NCI-H748 treated with DMSO at 0.1 percent for 48 hours (cell line): ENCODE measurements at regions not wholly inside any gene's neighbourhood (a gene's known extent, or its start where the extent isn't known, plus 50 kb on each side); places are given as distances from the start of the nearest gene placed in this dataset.
"Not testable (repeated sequence)": the region's sequence is repeated elsewhere in the genome, so short reads cannot be mapped to it uniquely, and the experiment has no call there.

Experiments used
- DNase-seq: peaks from one replicate; lab custom pipeline; 2025; lab: John Stamatoyannopoulos, UW

- no peak for DNase-seq
Measured at GRCh38 chr12:58009405-58010195, 68.2 kb downstream of the ATP23 start.

- DNase-seq = no peak
Measured at GRCh38 chr12:58011676-58012075, 70.3 kb downstream of the ATP23 start.

GRCh38 chr12:58022379-58023020 lies 81.1 kb downstream of the ATP23 start:
- not testable (repeated sequence) for DNase-seq

DNA sequence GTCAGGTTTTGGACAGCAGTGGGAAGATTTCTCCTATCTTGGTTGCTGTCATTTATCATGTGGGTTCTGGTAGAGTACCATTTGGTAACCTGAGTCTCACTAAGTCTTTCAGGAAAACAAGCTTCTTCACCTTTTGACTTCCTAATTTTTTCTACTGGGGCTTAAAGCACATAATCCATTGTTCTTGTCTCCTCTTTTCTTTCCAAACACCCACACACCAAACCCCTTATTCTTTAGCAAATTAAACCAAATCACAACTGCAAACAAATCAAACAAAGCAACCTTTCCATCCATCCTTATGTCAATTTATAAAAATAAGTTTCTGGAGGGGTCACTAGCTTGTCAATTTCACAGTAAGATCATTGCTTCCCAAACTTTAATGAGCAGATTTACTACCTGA lies 84.1 kb downstream of the ATP23 start:
- DNase-seq = no peak

DNA sequence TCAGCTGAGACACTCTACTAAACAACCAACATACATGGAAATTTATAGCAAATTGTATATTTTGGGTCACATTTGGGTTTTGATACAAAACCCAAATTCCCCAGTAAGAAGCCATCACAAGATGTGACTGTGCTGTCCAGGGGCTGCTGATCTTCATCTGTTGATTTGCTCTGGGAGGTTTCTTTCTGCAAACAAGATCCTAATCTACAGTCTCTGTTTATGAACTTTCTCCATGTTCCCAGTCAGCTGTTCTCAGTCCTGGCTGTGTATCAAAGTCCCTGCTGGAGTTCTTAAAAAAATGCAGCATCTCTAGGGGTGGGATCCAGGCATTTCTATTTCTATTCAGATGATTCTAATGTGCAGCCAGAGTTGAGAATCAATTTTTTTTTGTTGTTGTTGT lies 85.1 kb downstream of the ATP23 start:
- no peak for DNase-seq

GRCh38 chr12:58026897-58027891 lies 85.8 kb downstream of the ATP23 start:
- no peak for DNase-seq

DNA sequence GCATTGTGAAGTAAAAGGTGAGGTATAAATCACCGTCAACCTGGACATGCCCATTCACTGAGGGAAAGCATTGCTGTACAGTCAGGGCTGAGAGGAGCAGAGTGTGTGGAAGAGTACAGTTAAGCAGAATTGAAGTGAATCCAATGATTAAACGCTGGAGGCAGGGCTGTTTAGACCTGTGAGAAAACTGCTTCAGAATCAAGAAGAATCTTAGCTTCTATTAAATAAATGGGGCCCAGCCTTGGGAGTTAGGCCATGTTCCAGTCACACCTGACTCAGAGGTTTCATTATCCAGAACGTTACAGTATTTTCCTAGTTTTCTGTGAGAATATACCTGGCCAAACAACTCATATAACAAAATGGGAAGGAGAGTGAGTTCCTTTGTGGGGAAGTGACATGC lies 86.9 kb downstream of the ATP23 start:
- DNase-seq = no peak

GRCh38 chr12:58029260-58029659 lies 87.9 kb downstream of the ATP23 start:
- no peak for DNase-seq

- no peak for DNase-seq
Measured at GRCh38 chr12:58030566-58031279, 89.4 kb downstream of the ATP23 start.

DNA sequence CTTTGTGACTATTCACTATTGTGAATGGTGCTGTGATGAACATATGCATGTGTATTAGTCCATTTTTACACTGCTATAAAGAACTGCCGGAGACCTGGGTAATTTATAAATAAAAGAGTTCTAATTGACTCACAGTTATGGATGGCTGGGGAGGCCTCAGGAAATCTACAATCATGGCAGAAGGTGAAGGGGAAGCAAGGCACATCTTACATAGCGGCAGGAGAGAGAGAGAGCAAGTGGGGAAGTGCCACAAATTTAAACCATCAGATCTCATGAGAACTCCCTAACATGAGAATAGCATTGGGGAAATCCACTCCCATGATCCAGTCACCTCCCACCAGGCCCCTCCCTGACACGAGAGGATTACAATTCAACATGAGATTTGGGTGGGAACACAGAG lies 90.8 kb downstream of the ATP23 start:
- DNase-seq = no peak

GRCh38 chr12:58033831-58034230 lies 92.5 kb downstream of the ATP23 start:
- no peak for DNase-seq

GRCh38 chr12:58034311-58034710 lies 92.9 kb downstream of the ATP23 start:
- no peak for DNase-seq

DNA sequence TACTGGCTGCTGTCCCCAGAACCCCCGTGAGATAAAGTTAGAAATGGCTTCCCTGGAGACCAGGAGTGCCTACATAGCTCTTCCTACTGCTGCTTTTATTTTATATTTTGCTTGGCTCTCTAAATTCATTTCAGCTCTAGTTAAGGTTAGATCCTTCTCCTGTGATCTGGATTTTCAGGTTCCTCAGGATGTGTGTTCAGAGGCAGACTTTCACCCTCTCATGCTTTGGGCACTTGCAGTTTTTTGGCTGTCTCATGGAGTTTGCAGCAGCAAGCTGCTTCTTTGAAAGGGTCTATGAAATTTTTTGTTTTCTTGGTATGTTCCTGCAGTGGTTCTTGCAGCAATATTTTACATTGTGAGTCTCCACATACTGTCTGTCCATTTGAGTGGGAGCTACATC lies 93.3 kb downstream of the ATP23 start:
- DNase-seq = no peak

GRCh38 chr12:58041441-58041840 lies 100.1 kb downstream of the ATP23 start:
- no peak for DNase-seq

- DNase-seq = no peak
Measured at GRCh38 chr12:58044966-58045365, 103.6 kb downstream of the ATP23 start.

DNA sequence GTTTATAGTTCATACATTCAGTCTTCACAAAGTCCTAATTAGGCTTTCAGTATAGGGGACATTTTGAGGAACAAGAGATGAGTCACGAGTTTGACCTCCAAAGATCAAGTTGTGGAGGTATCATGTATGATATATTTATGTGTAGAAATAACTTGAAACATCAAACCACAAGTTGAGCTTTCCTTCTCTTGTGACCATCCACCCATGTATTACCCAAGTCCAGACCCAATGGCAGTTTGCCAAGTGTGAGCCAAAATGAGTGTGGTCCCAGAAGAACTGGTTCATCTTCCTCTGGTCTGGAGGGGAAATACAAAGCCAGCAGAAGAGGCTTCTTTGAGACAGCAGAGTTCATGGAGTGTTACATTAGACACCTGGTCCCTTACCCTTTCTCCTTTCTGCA lies 104.9 kb downstream of the ATP23 start:
- no peak for DNase-seq

- no peak for DNase-seq
Measured at GRCh38 chr12:58051378-58051777, 110.0 kb downstream of the ATP23 start.

DNA sequence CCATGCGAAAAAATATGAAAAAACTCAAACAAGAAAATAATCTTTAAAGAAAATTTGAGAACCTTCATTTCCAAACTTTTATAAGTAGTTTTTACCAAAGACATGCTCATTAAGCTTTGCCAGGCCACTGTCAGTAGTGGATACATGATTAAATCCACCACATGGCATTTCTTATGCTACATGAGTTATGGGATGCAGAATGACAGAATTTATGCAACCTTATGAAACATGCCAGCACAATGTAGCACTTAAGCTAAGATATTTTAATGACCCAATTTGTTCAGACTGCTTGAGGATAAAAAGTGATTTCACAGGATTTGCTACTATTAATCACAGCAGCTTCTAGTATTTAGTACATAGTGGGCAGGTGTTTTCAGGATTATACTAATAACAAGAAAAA lies 123.3 kb downstream of the ATP23 start:
- no peak for DNase-seq

DNA sequence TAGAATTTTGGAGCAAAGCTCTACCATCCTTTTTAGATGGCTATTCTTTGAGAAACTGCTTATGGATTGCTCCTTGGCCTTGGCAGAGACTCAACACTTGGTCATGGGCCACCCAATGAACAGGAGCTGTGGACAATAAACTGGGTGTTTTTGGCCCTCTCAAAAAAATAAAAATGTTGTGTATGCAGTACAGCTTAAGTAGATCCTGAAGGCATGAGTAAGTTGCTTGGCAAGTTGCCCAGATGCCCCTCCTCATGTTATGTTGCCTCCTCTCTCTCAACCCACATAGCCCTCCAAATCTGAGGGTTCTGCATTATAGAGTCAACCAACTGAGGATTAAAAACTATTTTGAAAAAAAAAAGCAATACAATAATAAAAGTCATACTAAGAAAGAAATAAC lies 124.9 kb downstream of the ATP23 start:
- no peak for DNase-seq

DNA sequence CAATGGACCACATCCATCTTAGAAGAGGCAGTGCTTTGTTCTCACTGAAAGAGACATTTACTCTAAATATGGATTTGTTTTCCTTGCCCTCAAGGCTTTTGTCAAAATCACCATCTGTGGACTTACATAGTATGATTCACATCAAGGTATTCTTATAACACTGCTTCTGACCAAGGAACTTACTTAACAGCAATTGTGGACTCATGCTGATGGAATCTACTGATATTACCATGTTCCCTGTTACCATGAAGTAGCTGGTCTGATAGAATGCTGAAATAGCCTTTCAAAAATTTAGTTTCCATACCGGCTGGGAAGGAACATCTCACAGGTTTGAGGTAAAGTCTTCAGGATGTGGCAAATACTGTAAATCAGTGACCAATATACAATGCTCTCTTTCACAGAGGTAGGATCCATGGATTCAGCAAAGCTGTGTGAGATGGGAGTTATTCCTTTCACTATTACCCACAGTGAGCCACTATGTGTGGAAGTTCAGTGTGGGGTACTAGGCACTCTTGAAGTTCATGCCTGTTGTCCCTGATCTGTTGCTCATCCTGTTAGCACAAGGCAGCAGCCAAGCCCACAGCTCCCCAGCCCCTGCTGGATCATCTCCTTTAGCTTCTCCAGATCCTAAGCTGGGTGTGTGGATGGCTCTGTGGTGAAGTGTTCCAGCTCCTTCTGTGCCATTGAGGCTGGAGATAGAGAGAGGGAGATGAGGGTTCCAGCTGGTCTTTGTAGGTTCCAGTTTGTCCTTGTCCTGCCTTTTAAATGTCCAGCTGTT lies 126.4 kb downstream of the ATP23 start:
- DNase-seq = no peak

DNA sequence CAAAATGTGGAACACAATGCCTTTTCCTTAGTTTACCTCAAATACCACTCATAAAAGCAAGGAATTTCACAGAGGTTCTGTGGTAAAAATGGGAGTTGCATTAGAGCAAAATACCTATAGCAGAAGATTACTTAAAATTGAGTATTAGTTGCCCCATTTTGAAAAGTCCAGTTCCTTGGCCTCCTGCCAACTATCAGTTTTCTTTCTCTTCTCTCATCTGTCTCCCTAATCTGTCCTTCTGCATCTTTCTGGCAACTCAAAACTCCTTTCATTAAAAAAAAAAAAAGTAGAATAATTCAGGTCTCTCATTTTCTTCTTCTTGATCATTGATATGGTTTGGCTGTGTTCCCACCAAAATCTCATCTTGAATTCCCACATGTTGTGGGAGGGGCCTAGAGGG lies 127.3 kb downstream of the ATP23 start:
- DNase-seq = no peak
